SH-SY5Y (cell line): ENCODE measurements at regions not wholly inside any gene's neighbourhood (a gene's known extent, or its start where the extent isn't known, plus 50 kb on each side); places are given as distances from the start of the nearest gene placed in this dataset.

Experiments
- GATA2 ChIP-seq: IDR thresholded peaks from 2 replicates; pipeline ENCODE4 v1.6.1; 2011; ENCODE audit warnings: mild to moderate bottlenecking, low read depth, low read length
- GATA3 ChIP-seq: IDR thresholded peaks from 2 replicates; pipeline ENCODE4 v1.6.1; 2011; ENCODE audit warnings: low read depth, mild to moderate bottlenecking, low read length, moderate library complexity

DNA sequence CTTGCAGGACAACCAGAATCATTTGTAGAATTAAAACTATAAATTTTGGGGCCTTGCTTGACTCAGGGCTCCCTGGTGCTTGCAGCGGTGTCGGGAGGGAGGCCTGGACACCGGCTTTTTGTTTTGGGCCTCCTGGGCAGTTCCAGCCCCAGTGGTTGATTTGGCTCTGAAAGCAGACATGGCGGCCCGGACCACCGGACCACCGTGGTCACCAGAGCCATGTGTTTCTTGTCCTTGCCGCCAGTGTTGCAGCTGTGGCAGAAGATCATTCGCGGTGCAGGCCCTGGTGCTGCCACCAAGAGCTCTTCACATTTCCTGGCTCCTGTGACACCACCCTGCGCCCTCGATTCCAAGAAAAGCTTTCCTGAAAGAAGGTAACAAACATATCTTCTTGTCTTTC lies 484.8 kb downstream of the BRINP3 start:
- TF ChIP-seq GATA3 = no peak
- no peak for TF ChIP-seq GATA2
